Transverse colon (tissue), 4 donors: ENCODE measurements at regions not wholly inside any gene's neighbourhood (a gene's known extent, or its start where the extent isn't known, plus 50 kb on each side); places are given as distances from the start of the nearest gene placed in this dataset.

Experiments
- DNase-seq: peaks from one replicate; pipeline ENCODE4 v3.0.0-alpha.2; 2019
- H3K27ac ChIP-seq, 4 donors: fragments of 200-600 bp; sonication (generic); 2 replicates each; pipeline ENCODE4 v1.5.1; 2016 to 2018; ENCODE audit warnings: inconsistent platforms in 4 of 4
- H3K27me3 ChIP-seq: fragments of 200-600 bp; sonication (generic); 2 replicates; pipeline ENCODE4 v1.5.1; 2017; ENCODE audit warnings: inconsistent platforms
- H3K36me3 ChIP-seq, 4 donors: fragments of 200-600 bp; sonication (generic); 2 replicates each; pipeline ENCODE4 v1.5.1; 2017 to 2019; ENCODE audit warnings: inconsistent platforms in 4 of 4
- H3K4me1 ChIP-seq, 4 donors: fragments of 200-600 bp; sonication (generic); 2 replicates each; pipeline ENCODE4 v1.5.1; 2017 to 2020; ENCODE audit warnings: inconsistent platforms in 4 of 4
- H3K4me3 ChIP-seq, 4 donors: fragments of 200-600 bp; sonication (generic); 1 replicate in 1 of 4; 2 replicates in 3 of 4; pipeline versions ENCODE4 v1.5.1 to v1.6.1; 2017 to 2019; ENCODE audit warnings: inconsistent platforms in 4 of 4
- H3K9me3 ChIP-seq, 2 donors: fragments of 200-600 bp; sonication (generic); 2 replicates each; pipeline ENCODE4 v1.5.1; 2017 to 2019; ENCODE audit warnings: inconsistent platforms in 2 of 2
- CTCF ChIP-seq, 5 experiments: fragments of 200-600 bp in 3 of 5; fragments of 450-650 bp in 2 of 5; sonication (generic) in 3 of 5; IDR thresholded peaks; 1 replicate in 2 of 5; 2 replicates in 3 of 5; pipeline ENCODE4 v1.5.1; 2016 to 2017; ENCODE audit warnings: antibody characterized with exemption in 5 of 5, inconsistent platforms in 3 of 5, mild to moderate bottlenecking in 2 of 5, moderate library complexity in 1 of 5
- EP300 ChIP-seq: sonication (generic); formaldehyde crosslinking; IDR thresholded peaks from one replicate; pipeline ENCODE4 v1.6.1; 2017; ENCODE audit warnings: antibody characterized with exemption, low read depth
- POLR2A ChIP-seq: fragments of 450-650 bp; IDR thresholded peaks from one replicate; pipeline ENCODE4 v1.6.1; 2016; ENCODE audit warnings: antibody characterized with exemption, mild to moderate bottlenecking, moderate library complexity
- POLR2AphosphoS5 ChIP-seq, 3 donors: sonication (generic); formaldehyde crosslinking; IDR thresholded peaks; one replicate each; pipeline ENCODE4 v1.6.1; 2016; ENCODE audit warnings: antibody characterized with exemption in 3 of 3
- WGBS, 2 donors: methylation state at CpG; one replicate each; pipeline ENCODE4 v1.1.5; 2018; ENCODE audit warnings: low coverage in 1 of 2; 5-methylcytosine and 5-hydroxymethylcytosine counted together
- in situ Hi-C, 4 donors: fragments of 200-750 bp; cut with MboI; loops; one replicate each; pipeline versions ENCODE4 v1.15.0 to v1.15.1; 2017; ENCODE audit warnings: low sequenced_read_pairs in 3 of 4, low pct_ligation_motif_present in 1 of 4, low pct_unique_long_range_greater_than_20kb in 1 of 4
- intact Hi-C: fragments of 100-400 bp; cut with DNase I; formaldehyde crosslinking; loops from one replicate; pipeline ENCODE4 v1.15.1; 2023; ENCODE audit warnings: low total_unique reads

- no peaks in the 10 kb centered on the region for H3K9me3 ChIP-seq
- no peaks in the 10 kb centered on the region for H3K36me3 ChIP-seq
- H3K27me3 ChIP-seq: no peaks in the 10 kb centered on the region
- intact Hi-C loops (no loop called here), in situ Hi-C loops (no loop called here)
- TF ChIP-seq CTCF (IDR thresholded peaks at IDR 0.05) (no peak), EP300 (no peak), POLR2A (no peak), POLR2AphosphoS5 (IDR thresholded peaks at IDR 0.05) (no peak)
- 83% methylated on average over 7 of the region's 7 CpGs; no CpG with 5 or more reads in 1 of the 2 donors for WGBS, 2 donors
- no peak overlapping the region for H3K4me3 ChIP-seq
- no peaks in the 10 kb centered on the region for H3K4me1 ChIP-seq
- no peak overlapping the region for H3K27ac ChIP-seq
- DNase-seq: no peak
Measured at GRCh38 chr6:79307321-79308036, 73.0 kb upstream of the HMGN3 start.

- TF ChIP-seq POLR2A (no peak), POLR2AphosphoS5 (IDR thresholded peaks at IDR 0.05) (no peak), CTCF (IDR thresholded peaks at IDR 0.05) (no peak), EP300 (no peak)
- in situ Hi-C loops: no loop called here
- 82 to 84% methylated on average over 1 to 2 of the region's 2 CpGs for WGBS, 2 donors
Measured at GRCh38 chr6:79305020-79305419, 70.5 kb upstream of the HMGN3 start.

GRCh38 chr6:79302341-79302740 lies 67.9 kb upstream of the HMGN3 start:
- Histone ChIP-seq H3K9me3 (no peaks in the 10 kb centered on the region), H3K27ac (no peak overlapping the region), H3K4me1 (no peaks in the 10 kb centered on the region), H3K36me3 (no peaks in the 10 kb centered on the region), H3K27me3 (no peaks in the 10 kb centered on the region), H3K4me3 (no peak overlapping the region)
- 92 to 96% methylated on average over 4 of the region's 4 CpGs for WGBS, 2 donors
- DNase-seq: no peak
- in situ Hi-C loops (no loop called here), intact Hi-C loops (no loop called here)
- no peak for TF ChIP-seq CTCF (IDR thresholded peaks at IDR 0.05)
- TF ChIP-seq EP300: no peak
- no peak for TF ChIP-seq POLR2A
- no peak for TF ChIP-seq POLR2AphosphoS5 (IDR thresholded peaks at IDR 0.05)

More at GRCh38 chr6:79305020-79305419, 70.5 kb upstream of the HMGN3 start:
- H3K27ac ChIP-seq: no peak overlapping the region
- no peaks in the 10 kb centered on the region for H3K9me3 ChIP-seq
- intact Hi-C loops: no loop called here
- H3K36me3 ChIP-seq: no peaks in the 10 kb centered on the region
- no peaks in the 10 kb centered on the region for H3K27me3 ChIP-seq
- DNase-seq: no peak
- H3K4me1 ChIP-seq: no peaks in the 10 kb centered on the region
- H3K4me3 ChIP-seq: no peak overlapping the region

- no peaks in the 10 kb centered on the region for H3K36me3 ChIP-seq
- in situ Hi-C loops (no loop called here), intact Hi-C loops (no loop called here)
- no peaks in the 10 kb centered on the region for H3K9me3 ChIP-seq
- H3K27me3 ChIP-seq: no peaks in the 10 kb centered on the region
- no peak for DNase-seq
- no peak for TF ChIP-seq CTCF (IDR thresholded peaks at IDR 0.05)
- no peak overlapping the region for H3K27ac ChIP-seq
- H3K4me1 ChIP-seq: no peaks in the 10 kb centered on the region
- no peak overlapping the region for H3K4me3 ChIP-seq
Measured at GRCh38 chr6:79301290-79301689, 66.8 kb upstream of the HMGN3 start.
